IPS-20b (cell line): ENCODE measurements at regions not wholly inside any gene's neighbourhood (a gene's known extent, or its start where the extent isn't known, plus 50 kb on each side); places are given as distances from the start of the nearest gene placed in this dataset.
"Not testable (repeated sequence)": the region's sequence is repeated elsewhere in the genome, so short reads cannot be mapped to it uniquely, and the experiment has no call there.

Experiments used
- H3K27ac ChIP-seq: one replicate; pipeline ENCODE4 v1.5.1; 2013; ENCODE audit warnings: low read length
- H3K27me3 ChIP-seq: 2 replicates; pipeline ENCODE4 v1.6.1; 2013; ENCODE audit warnings: mild to moderate bottlenecking, low read length, inconsistent platforms; ENCODE audit not compliant: insufficient read depth
- H3K36me3 ChIP-seq: 2 replicates; pipeline ENCODE4 v1.6.1; 2013; ENCODE audit warnings: low read depth, mild to moderate bottlenecking, inconsistent platforms, low read length, moderate library complexity; ENCODE audit not compliant: insufficient read depth
- H3K4me1 ChIP-seq: 2 replicates; pipeline ENCODE4 v1.6.1; 2013; ENCODE audit warnings: mild to moderate bottlenecking, control low read depth, inconsistent platforms, low read length, moderate library complexity; ENCODE audit not compliant: insufficient read depth
- H3K4me3 ChIP-seq: 2 replicates; pipeline ENCODE4 v1.5.1; 2013; ENCODE audit warnings: mild to moderate bottlenecking, low read length, inconsistent platforms
- H3K9ac ChIP-seq: 2 replicates; pipeline ENCODE4 v1.6.1; 2013; ENCODE audit warnings: low read depth, mild to moderate bottlenecking, inconsistent platforms, low read length, moderate library complexity
- H3K9me3 ChIP-seq: 2 replicates; pipeline ENCODE4 v1.6.1; 2013; ENCODE audit warnings: mild to moderate bottlenecking, low read depth, low read length, inconsistent platforms; ENCODE audit not compliant: insufficient read depth

GRCh38 chr7:13792208-13792607, 197.3 kb downstream of the ETV1 start:
- no peak overlapping the region for H3K9ac ChIP-seq
- 0 out of 2 replicates have a peak, but pooled peaks cover under 1% of the 10 kb centered on the region for H3K4me1 ChIP-seq
- H3K27me3 ChIP-seq: no peaks in the 10 kb centered on the region
- no peaks in the 10 kb centered on the region for H3K9me3 ChIP-seq
- H3K27ac ChIP-seq: no peak overlapping the region
- H3K4me3 ChIP-seq: no peak overlapping the region
- H3K36me3 ChIP-seq: no peaks in the 10 kb centered on the region

GRCh38 chr7:13793926-13794325, 195.5 kb downstream of the ETV1 start:
- 0 out of 2 replicates have a peak, but pooled peaks cover 3% of the 10 kb centered on the region for H3K4me1 ChIP-seq

GRCh38 chr7:13794581-13794980, 194.9 kb downstream of the ETV1 start:
- H3K4me3 ChIP-seq: no peak overlapping the region
- no peak overlapping the region for H3K27ac ChIP-seq
- H3K4me1 ChIP-seq: 0 out of 2 replicates have a peak, but pooled peaks cover 3% of the 10 kb centered on the region
- H3K9me3 ChIP-seq: no peaks in the 10 kb centered on the region
- no peaks in the 10 kb centered on the region for H3K36me3 ChIP-seq
- H3K9ac ChIP-seq: no peak overlapping the region
- H3K27me3 ChIP-seq: no peaks in the 10 kb centered on the region

More at GRCh38 chr7:13793926-13794325, 195.5 kb downstream of the ETV1 start:
- Histone ChIP-seq H3K4me3 (no peak overlapping the region), H3K36me3 (no peaks in the 10 kb centered on the region), H3K27ac (no peak overlapping the region), H3K9me3 (no peaks in the 10 kb centered on the region), H3K27me3 (no peaks in the 10 kb centered on the region), H3K9ac (no peak overlapping the region)

- Histone ChIP-seq H3K27me3 (no peaks in the 10 kb centered on the region), H3K9ac (no peak overlapping the region), H3K4me3 (no peak overlapping the region), H3K4me1 (0 out of 2 replicates have a peak, but pooled peaks cover 3% of the 10 kb centered on the region), H3K36me3 (no peaks in the 10 kb centered on the region), H3K27ac (no peak overlapping the region), H3K9me3 (no peaks in the 10 kb centered on the region)
These were observed 191.9 kb downstream of the ETV1 start for GRCh38 chr7:13797545-13797944.

- Histone ChIP-seq H3K9ac (no peak overlapping the region), H3K4me3 (no peak overlapping the region), H3K36me3 (no peaks in the 10 kb centered on the region), H3K9me3 (no peaks in the 10 kb centered on the region), H3K27ac (no peak overlapping the region), H3K4me1 (peaks cover 3% of the 10 kb centered on the region; the same call in 1 of the 2 replicates), H3K27me3 (no peaks in the 10 kb centered on the region)
These were observed 188.6 kb downstream of the ETV1 start for GRCh38 chr7:13800694-13801448.

- no peak overlapping the region for H3K27ac ChIP-seq
These were observed 187.8 kb downstream of the ETV1 start for GRCh38 chr7:13801669-13802068.

GRCh38 chr7:13802651-13803050, 186.8 kb downstream of the ETV1 start:
- Histone ChIP-seq H3K36me3 (no peaks in the 10 kb centered on the region), H3K27ac (no peak overlapping the region), H3K9me3 (no peaks in the 10 kb centered on the region), H3K4me1 (no peaks in the 10 kb centered on the region; the same call in 1 of the 2 replicates), H3K9ac (no peak overlapping the region), H3K27me3 (no peaks in the 10 kb centered on the region), H3K4me3 (no peak overlapping the region)

More at GRCh38 chr7:13801669-13802068, 187.8 kb downstream of the ETV1 start:
- Histone ChIP-seq H3K4me1 (peaks cover 3% of the 10 kb centered on the region; the same call in 1 of the 2 replicates), H3K36me3 (no peaks in the 10 kb centered on the region), H3K4me3 (no peak overlapping the region), H3K9ac (no peak overlapping the region), H3K9me3 (no peaks in the 10 kb centered on the region), H3K27me3 (no peaks in the 10 kb centered on the region)

- Histone ChIP-seq H3K27ac (no peak overlapping the region), H3K4me1 (no peaks in the 10 kb centered on the region; the same call in 1 of the 2 replicates), H3K9me3 (no peaks in the 10 kb centered on the region), H3K9ac (no peak overlapping the region), H3K36me3 (no peaks in the 10 kb centered on the region), H3K27me3 (no peaks in the 10 kb centered on the region), H3K4me3 (no peak overlapping the region)
These were observed 186.3 kb downstream of the ETV1 start for GRCh38 chr7:13803134-13803533.

- H3K36me3 ChIP-seq, H3K27me3 ChIP-seq, H3K27ac ChIP-seq, H3K9me3 ChIP-seq, H3K4me1 ChIP-seq: not testable (repeated sequence)
- Histone ChIP-seq H3K9ac (peak overlapping the region; percentile 45), H3K4me3 (peak overlapping the region; percentile 57)
These were observed 183.2 kb downstream of the ETV1 start for GRCh38 chr7:13806089-13806867.

GRCh38 chr7:13817230-13817629, 172.2 kb downstream of the ETV1 start:
- H3K9ac ChIP-seq, H3K4me1 ChIP-seq, H3K27me3 ChIP-seq, H3K36me3 ChIP-seq, H3K27ac ChIP-seq, H3K9me3 ChIP-seq, H3K4me3 ChIP-seq: not testable (repeated sequence)

- Histone ChIP-seq H3K36me3 (no peaks in the 10 kb centered on the region), H3K27me3 (no peaks in the 10 kb centered on the region), H3K9me3 (no peaks in the 10 kb centered on the region), H3K27ac (no peak overlapping the region), H3K9ac (no peak overlapping the region), H3K4me1 (no peaks in the 10 kb centered on the region), H3K4me3 (no peak overlapping the region)
These were observed 168.2 kb downstream of the ETV1 start for GRCh38 chr7:13821152-13821787.
